IPS-NIHi7 (cell line): ENCODE measurements at regions not wholly inside any gene's neighbourhood (a gene's known extent, or its start where the extent isn't known, plus 50 kb on each side); places are given as distances from the start of the nearest gene placed in this dataset.

Experiments used
- DNase-seq: peaks from one replicate; pipeline ENCODE4 v3.0.0; 2012; ENCODE audit warnings: mixed read lengths; ENCODE audit errors: extremely low spot score

- no peak for DNase-seq
Measured at GRCh38 chr11:121696177-121696871, 243.6 kb upstream of the SORL1-AS1 start.

- no peak for DNase-seq
Measured at GRCh38 chr11:121692236-121692635, 239.5 kb upstream of the SORL1-AS1 start.

GRCh38 chr11:121688860-121689614 is 236.3 kb upstream of the SORL1-AS1 start:
- peak; percentile 68 for DNase-seq

GRCh38 chr11:121688055-121688491 is 235.3 kb upstream of the SORL1-AS1 start:
- peak; percentile 50 for DNase-seq

- DNase-seq: no peak
Measured at GRCh38 chr11:121683791-121684190, 231.0 kb upstream of the SORL1-AS1 start.
